Rectal smooth muscle tissue (tissue), 1 donor: ENCODE measurements at regions not wholly inside any gene's neighbourhood (a gene's known extent, or its start where the extent isn't known, plus 50 kb on each side); places are given as distances from the start of the nearest gene placed in this dataset.

Experiments
- H3K27ac ChIP-seq: one replicate; pipeline ENCODE4 v1.7.0; 2013; ENCODE audit warnings: low read depth, low read length, inconsistent platforms
- H3K27me3 ChIP-seq: one replicate; pipeline ENCODE4 v1.7.0; 2013; ENCODE audit warnings: low read length; ENCODE audit not compliant: control insufficient read depth, insufficient read depth
- H3K36me3 ChIP-seq: one replicate; pipeline ENCODE4 v1.7.0; 2013; ENCODE audit warnings: low read length; ENCODE audit not compliant: control insufficient read depth, insufficient read depth
- H3K4me1 ChIP-seq: one replicate; pipeline ENCODE4 v1.7.0; 2013; ENCODE audit warnings: low read length; ENCODE audit not compliant: control insufficient read depth, insufficient read depth
- H3K4me3 ChIP-seq: one replicate; pipeline ENCODE4 v1.7.0; 2013; ENCODE audit warnings: low read length
- H3K9ac ChIP-seq: one replicate; pipeline ENCODE4 v1.7.0; 2013; ENCODE audit warnings: low read length

DNA sequence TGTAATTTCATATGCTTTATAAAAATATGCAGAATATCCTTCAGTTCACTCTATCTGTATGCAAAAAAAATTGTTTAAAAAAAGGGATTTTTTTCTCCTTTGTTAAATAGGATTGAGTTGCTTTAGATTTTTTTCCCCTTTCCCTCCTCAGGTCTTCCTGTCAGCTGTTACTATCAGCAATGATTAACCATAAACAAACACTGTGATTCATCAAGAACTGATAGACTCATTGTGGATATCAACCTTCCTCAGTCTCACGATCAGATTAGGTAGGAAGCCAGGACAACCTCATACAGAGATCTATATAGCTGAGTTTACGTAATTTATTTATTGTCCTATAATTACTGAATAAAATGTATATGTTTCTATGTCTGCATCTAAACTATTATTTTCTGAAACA is 2136.2 kb upstream of the CELF4 start:
- Histone ChIP-seq H3K36me3 (no peaks in the 10 kb centered on the region), H3K27me3 (no peaks in the 10 kb centered on the region), H3K9ac (no peak overlapping the region), H3K4me1 (no peaks in the 10 kb centered on the region), H3K4me3 (no peak overlapping the region), H3K27ac (no peak overlapping the region)

DNA sequence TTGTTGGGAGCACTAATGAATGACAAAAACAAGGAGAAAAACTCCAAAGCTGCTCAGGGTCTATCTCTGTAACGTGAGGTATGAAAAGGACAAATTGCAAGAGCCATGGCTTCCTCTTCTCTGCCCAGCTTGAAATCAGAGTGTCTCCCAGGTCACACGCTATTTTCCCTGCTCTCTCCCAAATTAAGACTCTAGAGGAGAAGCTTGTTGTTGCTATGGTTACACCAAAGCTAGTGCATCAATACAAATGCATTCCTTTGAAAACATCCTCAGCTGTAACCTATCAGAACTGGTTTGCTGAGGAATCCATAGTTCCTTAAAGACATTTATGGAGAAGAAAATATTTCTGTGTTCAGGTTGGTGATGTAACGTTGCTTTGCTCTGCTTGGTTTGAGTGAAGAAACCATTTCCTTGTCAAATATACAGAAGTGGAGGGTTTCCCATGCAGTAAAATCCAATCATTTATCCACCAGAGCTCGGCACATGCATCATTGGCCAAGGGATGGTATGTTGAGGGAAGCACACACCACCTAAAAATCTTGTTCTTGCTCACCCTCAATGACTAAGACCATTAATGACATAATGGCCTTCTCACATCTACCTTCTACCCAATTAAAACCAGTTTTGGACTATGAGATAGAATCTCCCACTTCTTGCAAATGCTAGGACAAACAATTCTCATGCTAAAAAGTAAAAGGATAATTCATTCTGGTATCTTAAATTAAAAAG is 2135.6 kb upstream of the CELF4 start:
- H3K4me1 ChIP-seq = no peaks in the 10 kb centered on the region

DNA sequence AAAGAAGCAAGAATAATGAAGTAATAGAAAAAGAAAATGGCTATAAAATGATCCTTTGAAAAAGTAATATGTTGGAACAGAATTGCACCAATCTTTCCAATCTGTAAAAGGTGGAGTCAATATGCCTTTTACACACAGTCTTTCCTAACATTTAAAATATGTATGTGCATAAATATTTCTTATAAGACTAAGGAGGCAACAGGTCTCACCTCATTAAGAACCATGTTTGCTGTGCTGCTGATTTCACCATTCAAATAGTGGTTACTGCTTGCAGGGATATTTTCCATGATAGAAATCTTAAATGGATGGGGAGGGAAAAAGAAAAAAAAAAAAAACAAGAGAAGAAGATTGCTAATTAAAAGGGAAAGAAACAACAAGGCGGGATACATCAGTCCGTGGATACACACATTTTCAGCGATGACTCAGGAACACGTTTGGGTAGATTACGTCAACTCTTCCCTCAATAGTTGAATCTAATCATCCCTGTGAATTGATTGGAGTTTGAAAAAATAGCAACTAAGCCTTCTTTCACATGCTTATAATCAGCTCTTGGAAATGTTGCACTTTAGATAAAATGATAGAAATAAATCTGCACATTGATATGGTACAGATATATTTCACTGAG is 2133.9 kb upstream of the CELF4 start:
- Histone ChIP-seq H3K4me3 (no peak overlapping the region), H3K4me1 (no peaks in the 10 kb centered on the region), H3K27ac (no peak overlapping the region), H3K9ac (no peak overlapping the region), H3K27me3 (no peaks in the 10 kb centered on the region), H3K36me3 (no peaks in the 10 kb centered on the region)

More for the DNA sequence above, 2135.6 kb upstream of the CELF4 start:
- Histone ChIP-seq H3K9ac (no peak overlapping the region), H3K27ac (no peak overlapping the region), H3K36me3 (no peaks in the 10 kb centered on the region), H3K27me3 (no peaks in the 10 kb centered on the region), H3K4me3 (no peak overlapping the region)

DNA sequence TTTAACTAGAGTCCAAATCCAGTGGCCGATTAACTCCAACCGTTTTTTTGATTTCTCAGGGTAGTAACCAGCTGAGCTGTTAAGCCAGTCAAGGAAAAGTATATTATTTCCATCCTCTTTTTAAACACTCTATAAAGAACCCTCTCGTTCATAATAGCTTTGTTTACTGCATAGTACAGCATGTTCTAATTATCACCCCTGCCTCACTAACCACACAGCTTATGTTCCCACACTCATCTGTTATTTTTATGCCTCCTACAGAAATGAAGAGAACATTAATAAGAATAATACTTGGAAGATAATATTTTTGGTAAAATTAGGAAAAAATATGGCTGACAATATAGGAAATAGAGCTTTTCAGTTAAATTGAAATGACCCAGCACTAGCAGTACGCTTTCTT is 2132.8 kb upstream of the CELF4 start:
- no peak overlapping the region for H3K9ac ChIP-seq
- H3K27me3 ChIP-seq = no peaks in the 10 kb centered on the region
- no peaks in the 10 kb centered on the region for H3K4me1 ChIP-seq
- H3K4me3 ChIP-seq = no peak overlapping the region
- no peaks in the 10 kb centered on the region for H3K36me3 ChIP-seq
- no peak overlapping the region for H3K27ac ChIP-seq

DNA sequence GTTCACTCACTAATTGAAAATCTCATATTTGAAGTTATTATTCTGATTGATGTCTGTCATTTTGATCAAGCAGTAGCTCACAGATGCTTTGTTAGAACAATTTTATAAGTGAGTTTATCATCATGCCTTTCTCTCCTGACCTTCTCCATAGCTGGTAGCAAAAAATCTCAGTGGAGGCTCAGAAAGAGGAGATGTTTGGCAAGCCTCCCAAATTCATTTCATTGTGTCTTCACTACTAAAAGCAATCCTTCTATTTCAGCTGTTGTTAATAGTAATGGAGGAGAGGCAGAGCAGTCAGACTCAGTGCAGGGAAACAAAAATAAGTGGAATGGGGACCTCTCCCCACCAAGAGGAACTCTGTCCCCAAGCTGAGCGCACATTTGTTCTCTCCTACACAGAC is 2127.8 kb upstream of the CELF4 start:
- H3K27me3 ChIP-seq = no peaks in the 10 kb centered on the region
- no peaks in the 10 kb centered on the region for H3K36me3 ChIP-seq
- no peak overlapping the region for H3K9ac ChIP-seq
- no peaks in the 10 kb centered on the region for H3K4me1 ChIP-seq
- no peak overlapping the region for H3K27ac ChIP-seq
- no peak overlapping the region for H3K4me3 ChIP-seq

DNA sequence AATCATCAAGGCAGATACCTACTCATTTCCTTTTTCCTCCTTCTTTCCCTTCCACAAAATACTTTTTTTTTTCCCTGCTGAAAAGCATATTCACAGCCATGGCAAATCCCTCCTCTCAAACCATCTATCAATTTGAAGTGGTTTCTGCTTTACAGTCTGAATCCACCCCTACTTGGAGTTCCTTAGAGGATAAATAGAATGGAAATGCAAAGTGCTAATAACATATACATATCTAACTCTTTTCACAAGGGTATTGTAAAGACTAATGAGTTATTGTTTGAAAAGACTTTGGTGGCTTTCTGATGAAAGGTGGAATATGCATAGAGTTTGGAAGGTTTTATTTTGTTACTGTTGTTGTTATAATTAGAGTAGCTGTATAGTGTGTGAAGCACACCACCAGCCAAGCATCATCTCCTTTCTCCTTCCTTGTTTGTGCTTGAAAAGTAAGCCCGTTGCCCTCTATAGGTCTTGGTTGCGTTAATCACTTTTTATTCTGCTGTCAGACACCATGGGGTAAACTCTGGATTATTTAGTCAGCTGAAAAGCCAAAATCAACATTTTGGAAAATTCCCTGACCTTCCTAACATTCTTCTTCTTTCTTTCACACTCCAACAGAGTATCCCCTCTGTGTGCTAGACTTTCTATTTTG is 2126.9 kb upstream of the CELF4 start:
- no peak overlapping the region for H3K4me3 ChIP-seq
- H3K4me1 ChIP-seq = no peaks in the 10 kb centered on the region
- H3K9ac ChIP-seq = no peak overlapping the region
- no peaks in the 10 kb centered on the region for H3K36me3 ChIP-seq
- H3K27ac ChIP-seq = no peak overlapping the region
- no peaks in the 10 kb centered on the region for H3K27me3 ChIP-seq

DNA sequence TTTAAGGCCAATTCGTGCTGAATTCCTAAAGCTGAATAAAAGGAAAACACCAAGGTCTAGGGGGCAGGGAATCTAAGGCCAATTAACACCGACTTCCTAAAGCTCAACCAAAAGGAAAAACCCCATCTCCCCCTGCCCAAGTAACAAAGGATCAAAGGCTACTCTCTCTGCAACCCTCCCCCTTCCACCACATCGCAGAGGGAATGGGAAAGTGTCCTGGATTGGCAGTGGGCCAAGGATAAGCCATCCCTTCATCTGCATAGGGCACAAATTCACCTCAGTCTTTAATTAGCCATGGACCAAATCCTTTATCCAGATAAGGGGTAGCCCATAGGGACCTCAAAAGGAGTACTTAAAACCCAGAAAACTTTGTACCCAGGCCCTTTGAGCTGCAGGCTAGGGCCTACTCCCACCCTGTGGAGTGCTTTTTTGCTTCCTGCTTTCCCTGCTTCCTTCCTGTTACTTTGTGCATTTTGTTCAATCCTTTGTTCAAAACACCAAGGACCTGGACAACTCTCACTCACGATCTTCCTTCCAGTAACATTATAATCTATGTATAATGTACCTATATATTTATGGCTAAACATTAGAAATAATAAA is 2119.8 kb upstream of the CELF4 start:
- Histone ChIP-seq H3K4me1 (no peaks in the 10 kb centered on the region), H3K9ac (no peak overlapping the region), H3K36me3 (no peaks in the 10 kb centered on the region), H3K27me3 (no peaks in the 10 kb centered on the region), H3K27ac (no peak overlapping the region), H3K4me3 (no peak overlapping the region)

DNA sequence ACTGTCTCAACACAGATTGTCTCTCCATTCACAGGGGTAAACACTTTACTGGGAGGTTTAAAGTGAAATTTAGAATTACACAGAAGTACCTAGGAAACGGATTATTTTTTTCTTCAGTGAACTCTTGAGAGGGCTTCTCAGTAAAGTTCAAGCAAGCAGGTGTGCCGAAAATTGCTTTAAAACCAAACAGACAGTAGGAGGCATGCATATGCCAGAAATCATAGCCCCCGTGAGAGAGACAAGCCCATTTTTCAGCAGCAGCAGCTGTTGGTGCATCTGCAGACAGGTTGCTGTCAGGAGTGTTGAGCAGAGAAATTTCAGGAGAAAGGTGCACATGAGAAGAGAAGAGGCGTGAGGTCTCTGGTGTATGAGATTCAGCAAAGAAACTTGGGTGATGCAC is 2115.5 kb upstream of the CELF4 start:
- no peak overlapping the region for H3K4me3 ChIP-seq
- no peaks in the 10 kb centered on the region for H3K27me3 ChIP-seq
- H3K27ac ChIP-seq = no peak overlapping the region
- H3K9ac ChIP-seq = no peak overlapping the region
- no peaks in the 10 kb centered on the region for H3K4me1 ChIP-seq
- no peaks in the 10 kb centered on the region for H3K36me3 ChIP-seq

DNA sequence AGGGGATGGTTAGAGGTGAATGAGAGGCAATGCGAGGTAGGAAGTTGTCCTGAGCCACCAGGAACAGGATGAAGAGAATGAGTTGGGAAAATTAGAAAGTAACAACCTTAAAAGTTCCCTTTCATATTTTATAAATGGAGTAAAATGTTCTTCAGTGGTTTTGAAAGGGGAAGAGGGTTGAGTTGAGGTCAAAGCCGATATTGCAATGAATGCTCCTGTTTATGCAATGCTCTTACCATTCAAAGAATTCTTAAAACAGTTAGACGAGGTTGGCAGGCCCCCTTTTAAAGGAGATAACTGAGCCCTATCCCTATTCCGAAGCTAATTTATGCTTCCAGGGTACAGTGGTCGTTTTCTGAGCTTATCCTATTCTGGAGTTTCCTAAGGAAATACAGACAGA is 2110.3 kb upstream of the CELF4 start:
- Histone ChIP-seq H3K9ac (no peak overlapping the region), H3K36me3 (no peaks in the 10 kb centered on the region), H3K4me3 (no peak overlapping the region), H3K27ac (no peak overlapping the region), H3K4me1 (no peaks in the 10 kb centered on the region), H3K27me3 (no peaks in the 10 kb centered on the region)

DNA sequence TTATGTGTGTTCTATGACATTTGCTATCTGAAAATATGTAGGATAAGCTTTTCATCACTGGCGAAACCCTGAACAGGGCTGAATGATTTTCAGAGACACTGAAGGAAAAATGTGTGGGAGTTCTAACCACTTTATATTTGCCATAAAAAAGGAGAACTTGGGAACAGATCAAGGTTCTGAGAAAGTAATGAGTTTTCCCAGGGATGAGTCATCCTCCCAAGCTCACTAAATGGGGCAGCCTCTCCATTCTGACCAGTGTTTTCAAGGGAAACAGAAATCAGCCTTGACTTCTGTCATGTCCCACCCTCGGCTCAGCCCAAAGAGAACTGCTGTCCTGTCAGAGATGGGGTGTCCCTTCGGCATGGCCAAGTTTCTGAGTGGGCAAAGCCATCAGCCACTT is 2109.8 kb upstream of the CELF4 start:
- no peak overlapping the region for H3K4me3 ChIP-seq
- no peaks in the 10 kb centered on the region for H3K27me3 ChIP-seq
- H3K27ac ChIP-seq = no peak overlapping the region
- H3K36me3 ChIP-seq = no peaks in the 10 kb centered on the region
- no peak overlapping the region for H3K9ac ChIP-seq
- H3K4me1 ChIP-seq = no peaks in the 10 kb centered on the region

DNA sequence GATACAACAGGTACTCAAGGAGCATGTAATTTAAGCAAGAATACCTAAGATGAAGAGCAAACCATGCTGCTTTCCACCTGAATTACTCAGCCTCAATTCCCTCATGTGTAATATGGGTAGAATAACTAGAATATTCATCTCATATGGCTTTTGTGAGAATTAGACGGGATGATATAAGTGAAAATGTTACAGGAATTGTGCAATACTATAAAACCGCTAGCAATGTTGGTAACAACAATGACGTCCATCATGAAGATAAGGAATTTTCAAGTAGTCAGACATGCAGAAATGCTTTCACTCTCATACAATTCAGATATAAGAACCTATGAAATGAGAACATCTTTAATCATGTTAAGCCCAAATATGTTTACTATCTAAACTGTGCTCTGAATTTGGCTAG is 2106.6 kb upstream of the CELF4 start:
- no peak overlapping the region for H3K9ac ChIP-seq
- H3K27me3 ChIP-seq = no peaks in the 10 kb centered on the region
- H3K4me3 ChIP-seq = no peak overlapping the region
- no peak overlapping the region for H3K27ac ChIP-seq
- no peaks in the 10 kb centered on the region for H3K36me3 ChIP-seq
- H3K4me1 ChIP-seq = no peaks in the 10 kb centered on the region

DNA sequence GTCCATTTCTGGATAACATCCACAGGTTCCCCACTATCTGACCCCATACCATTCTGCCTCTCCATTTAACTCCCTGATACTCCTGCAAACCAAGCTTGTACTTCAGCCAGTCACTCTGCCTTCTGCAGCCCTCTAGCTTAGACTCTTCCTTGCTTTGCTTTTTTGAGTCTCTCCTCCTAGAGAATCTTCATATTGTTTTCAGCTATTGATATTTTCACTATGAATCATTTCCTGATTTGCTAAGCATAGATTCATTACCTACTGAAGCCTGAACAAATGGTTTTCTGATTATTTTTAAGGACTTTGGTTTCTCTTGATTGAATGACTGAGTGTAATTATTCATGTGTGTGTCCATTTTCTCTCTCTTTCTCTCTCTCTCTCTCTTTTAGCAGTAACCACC is 2102.3 kb upstream of the CELF4 start:
- Histone ChIP-seq H3K36me3 (no peaks in the 10 kb centered on the region), H3K9ac (no peak overlapping the region)

More for the DNA sequence above, 2102.3 kb upstream of the CELF4 start:
- Histone ChIP-seq H3K27ac (no peak overlapping the region), H3K4me1 (no peaks in the 10 kb centered on the region), H3K4me3 (no peak overlapping the region), H3K27me3 (no peaks in the 10 kb centered on the region)
